Fibroblast of skin of abdomen (primary cell): ENCODE measurements at regions not wholly inside any gene's neighbourhood (a gene's known extent, or its start where the extent isn't known, plus 50 kb on each side); places are given as distances from the start of the nearest gene placed in this dataset.

ENCODE experiments used
- DNase-seq: peaks from one replicate; pipeline ENCODE4 v3.0.0-alpha.2; 2013

- DNase-seq: peak; percentile 70
These were observed 49.8 kb upstream of the LGALSL start for GRCh38 chr2:64404002-64404731.
